GM20000 (cell line): ENCODE measurements at regions not wholly inside any gene's neighbourhood (a gene's known extent, or its start where the extent isn't known, plus 50 kb on each side); places are given as distances from the start of the nearest gene placed in this dataset.
"Not testable (repeated sequence)": the region's sequence is repeated elsewhere in the genome, so short reads cannot be mapped to it uniquely, and the experiment has no call there.

Source experiments
- DNase-seq: peaks from one replicate; pipeline ENCODE4 v3.0.0; 2012; ENCODE audit warnings: low spot score
- TF ChIP-seq, protein P1 (sequence below): IDR thresholded peaks from 2 replicates; pipeline ENCODE4 v1.5.1; 2012; ENCODE audit warnings: mild to moderate bottlenecking, control low read depth; ENCODE audit errors: extremely low read depth, missing control alignments

DNA sequence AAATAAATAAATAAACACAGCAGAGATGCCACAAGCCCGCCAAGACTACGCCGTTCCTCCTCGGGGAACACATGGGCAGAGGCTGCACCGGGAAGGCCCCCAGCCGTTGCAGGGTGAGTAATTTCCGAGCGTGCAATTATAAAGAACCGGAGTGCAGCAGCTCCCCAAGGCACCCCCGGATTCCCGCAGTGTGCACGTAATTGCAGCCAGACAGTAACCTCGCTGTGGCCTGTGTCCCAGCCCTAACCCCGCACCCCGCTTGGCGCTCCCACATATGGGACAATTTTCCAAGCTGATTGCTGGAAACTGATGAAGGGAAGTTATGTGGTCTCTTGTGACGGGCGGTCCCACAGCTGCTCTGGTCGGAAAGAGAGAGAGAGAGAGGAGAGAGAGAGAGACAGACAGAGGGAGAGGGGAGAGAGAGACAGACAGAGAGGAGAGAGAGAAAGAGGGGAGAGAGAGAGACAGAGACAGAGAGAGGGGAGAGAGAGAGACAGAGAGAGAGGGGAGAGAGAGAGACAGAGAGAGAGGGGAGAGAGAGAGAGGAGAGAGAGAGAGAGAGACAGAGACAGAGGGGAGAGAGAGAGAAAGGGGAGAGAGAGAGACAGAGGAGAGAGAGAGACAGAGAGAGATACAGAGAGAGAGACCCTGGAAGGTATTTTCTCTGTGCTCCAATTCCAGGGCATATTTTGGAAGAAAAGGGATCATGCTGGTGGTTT lies 275.4 kb downstream of the SHOX start:
- no peak for DNase-seq
- TF ChIP-seq, protein P1, sequence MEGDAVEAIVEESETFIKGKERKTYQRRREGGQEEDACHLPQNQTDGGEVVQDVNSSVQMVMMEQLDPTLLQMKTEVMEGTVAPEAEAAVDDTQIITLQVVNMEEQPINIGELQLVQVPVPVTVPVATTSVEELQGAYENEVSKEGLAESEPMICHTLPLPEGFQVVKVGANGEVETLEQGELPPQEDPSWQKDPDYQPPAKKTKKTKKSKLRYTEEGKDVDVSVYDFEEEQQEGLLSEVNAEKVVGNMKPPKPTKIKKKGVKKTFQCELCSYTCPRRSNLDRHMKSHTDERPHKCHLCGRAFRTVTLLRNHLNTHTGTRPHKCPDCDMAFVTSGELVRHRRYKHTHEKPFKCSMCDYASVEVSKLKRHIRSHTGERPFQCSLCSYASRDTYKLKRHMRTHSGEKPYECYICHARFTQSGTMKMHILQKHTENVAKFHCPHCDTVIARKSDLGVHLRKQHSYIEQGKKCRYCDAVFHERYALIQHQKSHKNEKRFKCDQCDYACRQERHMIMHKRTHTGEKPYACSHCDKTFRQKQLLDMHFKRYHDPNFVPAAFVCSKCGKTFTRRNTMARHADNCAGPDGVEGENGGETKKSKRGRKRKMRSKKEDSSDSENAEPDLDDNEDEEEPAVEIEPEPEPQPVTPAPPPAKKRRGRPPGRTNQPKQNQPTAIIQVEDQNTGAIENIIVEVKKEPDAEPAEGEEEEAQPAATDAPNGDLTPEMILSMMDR = no peak

DNA sequence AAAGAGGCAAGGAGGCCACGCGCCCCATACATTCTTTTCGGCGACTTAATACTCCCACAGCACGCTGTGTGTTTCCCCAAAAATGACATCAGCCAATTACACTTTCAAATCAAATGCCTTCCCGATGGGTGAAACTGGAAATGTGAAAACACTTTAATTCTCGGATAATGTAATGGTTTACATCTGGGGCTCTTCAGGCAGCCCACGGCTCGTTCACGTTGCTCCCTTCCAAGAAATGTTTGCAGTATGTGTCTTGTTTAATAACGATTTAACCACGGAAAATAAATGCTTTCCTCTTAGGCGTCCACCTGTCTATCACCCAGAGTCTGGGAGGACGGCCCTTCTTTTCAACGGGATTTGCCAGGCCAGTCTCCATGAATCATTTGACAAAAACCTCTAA lies 272.5 kb downstream of the SHOX start:
- TF ChIP-seq, protein P1 = no peak
- DNase-seq = no peak

DNA sequence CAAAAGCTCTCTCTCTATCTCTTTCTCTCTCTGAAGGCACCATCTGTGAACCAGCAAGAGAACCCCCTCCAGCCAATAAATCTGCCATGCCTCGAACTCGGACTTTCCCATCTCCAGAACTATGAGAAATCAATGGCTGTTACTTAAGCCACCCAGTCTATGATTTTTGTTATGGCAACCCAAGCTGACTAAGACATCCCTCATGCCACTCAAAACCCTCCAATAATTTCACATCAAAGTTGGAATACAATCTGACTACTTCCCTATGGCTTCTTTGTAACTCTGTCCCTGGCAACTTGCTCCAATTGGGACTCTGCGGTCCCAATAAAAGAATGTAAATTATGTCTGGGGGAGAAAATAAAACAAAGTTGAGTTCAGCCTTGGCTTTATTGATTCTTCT lies 265.7 kb downstream of the SHOX start:
- no peak for DNase-seq
- TF ChIP-seq, protein P1 = no peak

DNA sequence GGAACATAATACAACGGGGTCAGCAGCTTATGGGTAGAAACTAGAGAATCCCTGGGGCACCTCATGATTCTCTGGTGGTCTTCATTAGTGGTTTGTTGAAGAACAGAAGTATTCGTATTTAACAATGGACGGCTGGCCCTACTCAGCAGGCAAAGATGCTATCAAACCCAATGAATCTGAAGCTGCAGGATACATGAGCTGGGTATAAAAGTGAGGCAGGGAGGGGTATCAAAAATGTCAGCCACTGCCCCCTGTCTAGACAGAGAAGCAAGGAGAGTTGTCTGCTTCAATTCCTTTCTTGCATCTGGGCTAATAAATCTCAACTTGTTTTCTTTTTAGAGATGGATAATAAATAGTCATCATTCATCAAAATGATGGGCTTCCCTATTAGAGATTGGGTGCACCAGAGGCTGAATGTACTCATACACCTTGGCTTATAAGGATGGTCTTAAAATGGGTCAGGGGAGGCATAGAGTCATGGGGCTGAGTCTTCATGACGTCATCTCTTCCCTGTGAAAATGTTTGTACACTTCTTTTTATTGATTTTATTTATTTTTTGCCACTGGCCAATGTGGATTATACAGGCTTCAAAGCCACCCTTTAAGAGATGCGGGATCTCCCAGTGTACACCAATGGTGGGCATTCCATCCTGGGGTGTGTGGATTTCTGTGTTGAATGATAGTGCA lies 259.5 kb downstream of the SHOX start:
- no peak for DNase-seq
- TF ChIP-seq, protein P1 = no peak

DNA sequence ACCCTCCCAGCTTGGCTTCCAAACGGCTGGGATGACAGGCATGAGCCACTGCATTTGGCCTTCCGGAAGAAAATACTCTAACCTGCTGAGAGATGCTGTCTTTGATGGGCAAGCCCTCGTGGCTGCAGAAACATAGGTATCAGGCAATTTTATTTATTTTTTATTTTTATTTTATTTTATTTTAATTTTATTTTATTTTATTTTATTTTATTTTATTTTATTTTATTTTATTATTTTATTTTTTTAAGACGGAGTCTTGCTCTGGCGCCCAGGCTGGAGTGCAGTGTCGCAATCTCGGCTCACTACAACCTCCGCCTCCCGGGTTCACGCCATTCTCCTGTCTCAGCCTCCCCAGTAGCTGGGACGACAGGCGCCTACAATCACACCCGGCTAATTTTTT lies 257.1 kb downstream of the SHOX start:
- DNase-seq = not testable (repeated sequence)

DNA sequence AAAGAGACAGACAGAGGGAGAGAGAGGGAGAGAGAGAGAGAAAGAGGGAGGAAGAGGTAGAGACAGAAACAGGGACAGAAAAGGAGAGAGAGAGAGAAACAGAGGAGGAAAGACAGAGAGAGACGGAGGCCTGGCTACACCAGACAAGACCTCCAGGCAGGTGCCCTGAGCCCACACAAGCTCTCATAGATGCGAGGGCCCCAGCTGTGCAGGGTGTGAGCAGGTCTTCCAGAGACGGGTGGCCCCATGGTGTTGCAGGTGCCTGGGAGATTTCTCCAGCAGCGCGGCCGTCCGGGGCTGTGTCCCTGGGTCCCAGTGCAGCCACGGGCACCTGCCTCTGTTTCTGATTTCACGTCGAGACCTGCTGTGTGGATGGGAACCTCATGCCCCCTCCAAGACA lies 253.0 kb downstream of the SHOX start:
- DNase-seq = no peak
- TF ChIP-seq, protein P1 = no peak

DNA sequence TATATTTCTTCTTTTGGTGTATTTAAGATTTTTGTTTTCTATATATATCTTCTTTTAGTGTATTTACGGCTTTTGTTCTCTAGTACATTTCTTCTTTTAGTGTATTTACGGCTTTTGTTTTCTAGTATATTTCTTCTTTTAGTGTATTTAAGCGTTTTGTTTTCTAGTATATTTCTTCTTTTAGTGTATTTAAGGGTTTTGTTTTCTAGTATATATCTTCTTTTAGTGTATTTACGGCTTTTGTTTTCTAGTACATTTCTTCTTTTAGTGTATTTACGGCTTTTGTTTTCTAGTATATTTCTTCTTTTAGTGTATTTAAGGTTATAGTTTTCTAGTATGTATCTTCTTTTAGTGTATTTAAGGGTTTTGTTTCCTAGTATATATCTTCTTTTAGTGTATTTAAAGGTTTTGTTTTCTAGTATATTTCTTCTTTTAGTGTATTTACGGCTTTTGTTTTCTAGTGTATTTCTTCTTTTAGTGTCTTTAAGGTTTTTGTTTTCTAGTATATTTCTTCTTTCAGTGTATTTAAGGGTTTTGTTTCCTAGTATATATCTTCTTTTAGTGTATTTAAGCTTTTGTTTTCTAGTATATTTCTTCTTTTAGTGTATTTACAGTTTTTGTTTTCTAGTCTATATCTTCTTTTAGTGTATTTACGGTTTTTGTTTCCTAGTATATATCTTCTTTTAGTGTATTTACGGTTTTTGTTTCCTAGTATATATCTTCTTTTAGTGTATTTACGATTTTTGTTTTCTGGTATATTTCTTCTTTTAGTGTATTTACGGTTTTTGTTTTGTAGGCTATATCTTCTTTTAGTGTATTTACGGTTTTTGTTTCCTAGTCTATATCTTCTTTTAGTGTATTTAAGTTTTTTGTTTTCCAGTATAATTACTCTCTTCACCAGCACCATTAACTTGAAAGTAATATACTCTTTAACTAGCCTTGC lies 249.4 kb downstream of the SHOX start:
- not testable (repeated sequence) for DNase-seq

DNA sequence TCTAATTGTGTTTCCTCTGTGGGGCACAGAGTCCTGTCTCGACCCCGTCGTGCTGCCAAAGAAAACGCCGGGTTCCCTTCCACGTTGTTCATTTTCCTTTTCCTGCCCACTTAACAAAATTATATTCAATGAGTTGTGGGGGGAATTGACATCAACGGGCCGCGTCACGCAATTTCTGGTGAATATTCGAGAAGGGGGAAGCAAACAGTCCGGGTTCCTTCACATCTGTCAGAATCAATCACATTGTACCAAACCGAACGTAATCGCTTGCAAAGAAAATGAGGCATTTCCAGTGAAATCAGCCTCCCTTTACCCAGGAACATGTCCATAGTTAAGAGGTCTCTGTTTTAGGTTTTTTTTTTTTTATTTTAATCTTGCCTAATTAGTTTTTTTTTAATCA lies 243.5 kb downstream of the SHOX start:
- DNase-seq = no peak
- TF ChIP-seq, protein P1 = no peak
